Activated CD4-positive, alpha-beta T cell treated with anti-CD3 and anti-CD28 coated beads, Interleukin-2, amount 50 U/mL, for 4 hours (primary cell): ENCODE measurements at regions not wholly inside any gene's neighbourhood (a gene's known extent, or its start where the extent isn't known, plus 50 kb on each side); places are given as distances from the start of the nearest gene placed in this dataset.
"Not testable (repeated sequence)": the region's sequence is repeated elsewhere in the genome, so short reads cannot be mapped to it uniquely, and the experiment has no call there.

ENCODE experiments used
- DNase-seq, 2 experiments: peaks; one replicate each; pipeline ENCODE4 v3.0.0-alpha.2; 2020

- no peak for DNase-seq
These were observed 115.0 kb downstream of the GGTLC2 start for GRCh38 chr22:22759371-22759770.

- DNase-seq: no peak
These were observed 115.6 kb downstream of the GGTLC2 start for GRCh38 chr22:22759889-22760546.

GRCh38 chr22:22761606-22761962, 117.2 kb downstream of the GGTLC2 start:
- DNase-seq: no peak

GRCh38 chr22:22761963-22762772, 117.8 kb downstream of the GGTLC2 start:
- DNase-seq: no peak

- no peak for DNase-seq
These were observed 119.1 kb downstream of the GGTLC2 start for GRCh38 chr22:22763512-22763911.

- no peak for DNase-seq
These were observed 119.7 kb downstream of the GGTLC2 start for GRCh38 chr22:22764085-22764484.

GRCh38 chr22:22767876-22768602, 119.6 kb upstream of the IGLL5 start:
- DNase-seq: no peak

- no peak for DNase-seq
These were observed 118.7 kb upstream of the IGLL5 start for GRCh38 chr22:22768885-22769284.

GRCh38 chr22:22769434-22770279, 118.0 kb upstream of the IGLL5 start:
- DNase-seq: no peak

- peak; percentile 10 to 29 for DNase-seq
These were observed 117.2 kb upstream of the IGLL5 start for GRCh38 chr22:22770280-22770871.

- DNase-seq: no peak
These were observed 116.7 kb upstream of the IGLL5 start for GRCh38 chr22:22770881-22771280.

GRCh38 chr22:22771696-22772377, 115.8 kb upstream of the IGLL5 start:
- no peak for DNase-seq

GRCh38 chr22:22772396-22772795, 115.2 kb upstream of the IGLL5 start:
- DNase-seq: no peak

- DNase-seq: no peak
These were observed 114.7 kb upstream of the IGLL5 start for GRCh38 chr22:22772883-22773282.

- no peak for DNase-seq
These were observed 114.2 kb upstream of the IGLL5 start for GRCh38 chr22:22773427-22773826.

- no peak for DNase-seq
These were observed 113.5 kb upstream of the IGLL5 start for GRCh38 chr22:22773979-22774604.

GRCh38 chr22:22774762-22775161, 112.9 kb upstream of the IGLL5 start:
- DNase-seq: not testable (repeated sequence)

- no peak for DNase-seq
These were observed 111.5 kb upstream of the IGLL5 start for GRCh38 chr22:22776121-22776520.

- DNase-seq: no peak
These were observed 108.4 kb upstream of the IGLL5 start for GRCh38 chr22:22779213-22779612.

- DNase-seq: no peak
These were observed 104.0 kb upstream of the IGLL5 start for GRCh38 chr22:22783575-22783974.
